K562 (cell line): ENCODE measurements at regions not wholly inside any gene's neighbourhood (a gene's known extent, or its start where the extent isn't known, plus 50 kb on each side); places are given as distances from the start of the nearest gene placed in this dataset.

Source experiments
- ATAC-seq: fragments of 200-7000 bp; cut with Tn5 transposase; 3 replicates; pipeline ENCODE4 v1.9.1; 2020; ENCODE audit warnings: moderate library complexity
- BruUV-seq: library from RNA; stranded (reverse); fragments of 400-500 nt; replicated peaks from 2 replicates; lab custom pipeline; 2021; lab: Mats Ljungman, UMichigan
- CTCF ChIA-PET: fragments of 300-600 bp; formaldehyde crosslinking; extraction: SDS; loops from one replicate; lab custom pipeline; 2021; ENCODE audit warnings: low intra/inter-chr PET ratio; lab: Yijun Ruan, JAX
- POLR2A ChIA-PET: fragments of 300-600, 350-650 bp; sonication (Branson Sonifier 250); formaldehyde crosslinking; extraction: SDS; loops from one replicate; lab custom pipeline; 2021; ENCODE audit warnings: antibody characterized with exemption, inconsistent platforms; lab: Yijun Ruan, JAX
- DNase-seq, 4 experiments: peaks; one replicate each; pipeline versions ENCODE4 v3.0.0 to v3.0.0-alpha.2; 2011 to 2018; ENCODE audit warnings: low spot score in 3 of 4, mixed read lengths in 3 of 4; ENCODE audit errors: extremely low read depth in 1 of 4
- FAIRE-seq: peaks from 2 replicates; lab custom pipeline; 2011; peaks lifted over from hg19 to GRCh38; lab: Jason Lieb, UNC
- H2AFZ ChIP-seq: 2 replicates; pipeline ENCODE4 v1.6.0; 2011; ENCODE audit warnings: low read depth, low read length, control low read depth, inconsistent platforms
- H3K27ac ChIP-seq: fragments of 200-600 bp; 3 replicates; pipeline ENCODE4 v1.8.0; 2011; ENCODE audit warnings: low read depth, mild to moderate bottlenecking, control low read depth, inconsistent platforms, low read length, moderate library complexity, mixed read lengths; ENCODE audit errors: extremely low read depth
- H3K27me3 ChIP-seq, 2 experiments: fragments of 300-600 bp in 1 of 2; 2 replicates in 1 of 2; 3 replicates in 1 of 2; pipeline versions ENCODE4 v1.6.0 to v1.8.0; 2011; ENCODE audit warnings: inconsistent platforms in 2 of 2, low read length in 2 of 2, mild to moderate bottlenecking in 1 of 2, mixed read lengths in 1 of 2, moderate library complexity in 1 of 2; ENCODE audit not compliant: control insufficient read depth in 2 of 2, insufficient read depth in 2 of 2
- H3K36me3 ChIP-seq: fragments of 300-600 bp; 3 replicates; pipeline ENCODE4 v1.8.0; 2011; ENCODE audit warnings: mild to moderate bottlenecking, low read length, inconsistent platforms; ENCODE audit not compliant: control insufficient read depth, insufficient read depth
- H3K4me1 ChIP-seq, 2 experiments: fragments of 200-600 bp in 1 of 2; replicated peaks in 1 of 2; 2 replicates in 1 of 2; 3 replicates in 1 of 2; pipeline versions ENCODE4 v1.5.1 to v1.8.0; 2011; ENCODE audit warnings: inconsistent platforms in 2 of 2, low read length in 2 of 2, mild to moderate bottlenecking in 1 of 2, mixed read lengths in 1 of 2, moderate library complexity in 1 of 2; ENCODE audit not compliant: control insufficient read depth in 2 of 2, insufficient read depth in 2 of 2
- H3K4me2 ChIP-seq: 2 replicates; pipeline ENCODE4 v1.6.1; 2011; ENCODE audit warnings: low read length, control low read depth, inconsistent platforms, mixed read lengths; ENCODE audit not compliant: insufficient read depth
- H3K4me3 ChIP-seq: fragments of 200-600 bp; sonication (generic), shearing (Covaris generic); 2 replicates; pipeline ENCODE4 v1.5.1; 2016; ENCODE audit warnings: control low read depth, inconsistent platforms
- H3K79me2 ChIP-seq: fragments of 200-600 bp; 3 replicates; pipeline ENCODE4 v1.8.0; 2011; ENCODE audit warnings: low read length, inconsistent platforms; ENCODE audit not compliant: control insufficient read depth, insufficient read depth
- H3K9ac ChIP-seq, 2 experiments: 2 replicates each; pipeline versions ENCODE4 v1.6.0 to v1.6.1; 2011; ENCODE audit warnings: low read depth in 2 of 2, low read length in 2 of 2, control low read depth in 1 of 2, inconsistent platforms in 1 of 2, mild to moderate bottlenecking in 1 of 2, mixed read lengths in 1 of 2; ENCODE audit not compliant: insufficient read depth in 1 of 2
- H3K9me1 ChIP-seq: one replicate; pipeline ENCODE4 v1.6.0; 2011; ENCODE audit warnings: inconsistent platforms, mild to moderate bottlenecking, low read length, moderate library complexity; ENCODE audit not compliant: control insufficient read depth, insufficient read depth
- H3K9me3 ChIP-seq: replicated peaks from 2 replicates; pipeline ENCODE4 v1.5.1; 2011; ENCODE audit warnings: low read depth, low read length, inconsistent platforms; ENCODE audit not compliant: control insufficient read depth, insufficient read depth
- H4K20me1 ChIP-seq: replicated peaks from 2 replicates; pipeline ENCODE4 v1.6.1; 2011; ENCODE audit warnings: low read length, inconsistent platforms, mixed read lengths; ENCODE audit not compliant: control insufficient read depth, insufficient read depth
- CEBPG ChIP-seq, 3 experiments: fragments of 200-800 bp in 1 of 3; sonication (Bioruptor generic) in 1 of 3; sonication (generic) in 1 of 3; formaldehyde crosslinking in 1 of 3; IDR thresholded peaks in 2 of 3; conservative IDR thresholded peaks in 1 of 3; 2 replicates each; pipeline versions ENCODE4 v1.6.1 to v1.8.0; 2016 to 2022; ENCODE audit warnings: missing compliant biosample characterization in 2 of 3, missing genetic modification characterization in 2 of 3, mild to moderate bottlenecking in 1 of 3, missing genetic modification reagents in 1 of 3
- CTCF ChIP-seq, 3 experiments: IDR thresholded peaks in 2 of 3; conservative IDR thresholded peaks in 1 of 3; 2 replicates each; pipeline ENCODE4 v1.5.1; 2011 to 2012; ENCODE audit warnings: low read length in 3 of 3, mild to moderate bottlenecking in 3 of 3, control low read depth in 2 of 3, improper control_type of control experiment in 1 of 3, inconsistent platforms in 1 of 3, low read depth in 1 of 3, mixed read lengths in 1 of 3, moderate library complexity in 1 of 3; ENCODE audit not compliant: insufficient read depth in 2 of 3
- KLF1 ChIP-seq: fragments of 450-650 bp; IDR thresholded peaks from 2 replicates; pipeline ENCODE4 v1.6.1; 2016; ENCODE audit warnings: missing genetic modification characterization, missing compliant biosample characterization
- RAD21 ChIP-seq, 2 experiments: fragments of 250-450 bp in 1 of 2; fragments of 450-650 bp in 1 of 2; sonication (Bioruptor Pico) in 1 of 2; formaldehyde crosslinking in 1 of 2; IDR thresholded peaks in 1 of 2; conservative IDR thresholded peaks in 1 of 2; 2 replicates each; pipeline versions ENCODE4 v1.4.0 to v1.8.0; 2020 to 2022; ENCODE audit warnings: mild to moderate bottlenecking in 2 of 2, moderate library complexity in 1 of 2
- SIN3B ChIP-seq: fragments of 450-650 bp; IDR thresholded peaks from 2 replicates; pipeline ENCODE4 v1.6.1; 2017; ENCODE audit warnings: low read depth, mild to moderate bottlenecking, moderate library complexity
- SNAPC5 ChIP-seq: fragments of 250-450 bp; sonication (Bioruptor Pico); IDR thresholded peaks from 2 replicates; pipeline ENCODE4 v1.8.0; 2021; ENCODE audit warnings: moderate library complexity, mild to moderate bottlenecking, inconsistent platforms
- ZFP30 ChIP-seq: fragments of 250-450 bp; sonication (Bioruptor Pico); IDR thresholded peaks from 2 replicates; pipeline ENCODE4 v1.8.0; 2022; ENCODE audit warnings: moderate library complexity, mild to moderate bottlenecking, inconsistent platforms, borderline replicate concordance
- ZNF24 ChIP-seq: fragments of 450-650 bp; IDR thresholded peaks from 2 replicates; pipeline ENCODE4 v1.6.1; 2016
- ZNF77 ChIP-seq: fragments of 250-450 bp; sonication (Bioruptor Pico); IDR thresholded peaks from 2 replicates; pipeline ENCODE4 v1.5.0; 2020
- WGBS: fragments of 100-300 bp; shearing (Covaris generic); methylation state at CpG from one replicate; pipeline ENCODE4 v1.1.6; 2016; ENCODE audit warnings: low coverage, mixed read lengths; ENCODE audit not compliant: insufficient coverage; ENCODE audit errors: missing lambda C conversion rate; 5-methylcytosine and 5-hydroxymethylcytosine counted together
- in situ Hi-C: fragments of 300-500 bp; cut with MboI; formaldehyde crosslinking; loops from 4 replicates; pipeline ENCODE4 v1.15.0; 2018; ENCODE audit warnings: inconsistent platforms, mixed read lengths
- intact Hi-C: fragments of 100-400 bp; cut with micrococcal nuclease; formaldehyde crosslinking; loops from 2 replicates; pipeline ENCODE4 v1.14.2; 2022

GRCh38 chr14:86662334-86662733, 1132.4 kb downstream of the FLRT2 start:
- no peak for DNase-seq
- no peak overlapping the region for H3K4me2 ChIP-seq
- H2AFZ ChIP-seq: no peak overlapping the region
- H3K79me2 ChIP-seq: no peaks in the 10 kb centered on the region
- no peaks in the 10 kb centered on the region for H3K9me3 ChIP-seq
- no peaks in the 10 kb centered on the region for H3K4me1 ChIP-seq
- no peak for ATAC-seq
- H3K9ac ChIP-seq: no peak overlapping the region
- WGBS: 6% methylated on average over 3 of the region's 3 CpGs
- TF ChIP-seq ZNF77 (CRISPR knock-in tag) (no peak), KLF1 (tag) (no peak), SNAPC5 (CRISPR knock-in tag) (no peak), CEBPG (CRISPR knock-in tag; IDR thresholded peaks at IDR 0.05) (no peak), CEBPG (tag; conservative IDR thresholded peaks at IDR 0.05 in 1 of 2, IDR thresholded peaks at IDR 0.05 in 1 of 2) (peak in 1 of 2 experiments; percentile 50; a peak in 1 of 4 replicates), ZNF24 (no peak)
- H3K27me3 ChIP-seq: no peaks in the 10 kb centered on the region
- H3K36me3 ChIP-seq: no peaks in the 10 kb centered on the region
- intact Hi-C loops: no loop called here
- in situ Hi-C loops: no loop called here
- no TSS peak for BruUV-seq
- H3K27ac ChIP-seq: no peak overlapping the region
- CTCF ChIA-PET: no interaction called here
- no peaks in the 10 kb centered on the region for H3K9me1 ChIP-seq
- no peak overlapping the region for H3K4me3 ChIP-seq
- no peaks in the 10 kb centered on the region for H4K20me1 ChIP-seq
- POLR2A ChIA-PET: no interaction called here
- FAIRE-seq: no peak

GRCh38 chr14:86654558-86655184, 1124.7 kb downstream of the FLRT2 start:
- no peaks in the 10 kb centered on the region for H3K4me1 ChIP-seq
- no peaks in the 10 kb centered on the region for H3K36me3 ChIP-seq
- ChIA-PET CTCF (no interaction called here), POLR2A (no interaction called here)
- H3K9me3 ChIP-seq: no peaks in the 10 kb centered on the region
- H2AFZ ChIP-seq: no peak overlapping the region
- TF ChIP-seq SIN3B: no peak
- TF ChIP-seq CTCF (IDR thresholded peaks at IDR 0.05 in 2 of 3, conservative IDR thresholded peaks at IDR 0.05 in 1 of 3; ENCODE audit: insufficient read depth in 2 of 3, low read depth in 1 of 3, low read length in 3 of 3): peak in 2 of 3 experiments; percentile 27 to 44; a peak in 2 of 6 replicates
- peak; percentile 24 to 46; a peak in 2 of 4 replicates for TF ChIP-seq RAD21 (CRISPR knock-in tag; conservative IDR thresholded peaks at IDR 0.05 in 1 of 2, IDR thresholded peaks at IDR 0.05 in 1 of 2)
- TF ChIP-seq ZFP30 (CRISPR knock-in tag): no peak
- ATAC-seq (no peak), FAIRE-seq (no peak), DNase-seq (peak; percentile 9 to 59 (median 15))
- H3K4me2 ChIP-seq: no peak overlapping the region
- in situ Hi-C loops (no loop called here), intact Hi-C loops (no loop called here)
- H3K9ac ChIP-seq: no peak overlapping the region
- H3K4me3 ChIP-seq: no peak overlapping the region
- no peak overlapping the region for H3K27ac ChIP-seq
- no peaks in the 10 kb centered on the region for H3K79me2 ChIP-seq
- no peaks in the 10 kb centered on the region for H4K20me1 ChIP-seq
- H3K27me3 ChIP-seq: no peaks in the 10 kb centered on the region
- WGBS: 5% methylated on average over 8 of the region's 8 CpGs
- H3K9me1 ChIP-seq: no peaks in the 10 kb centered on the region
- no TSS peak for BruUV-seq
